Endothelial cell of umbilical vein (primary cell): ENCODE measurements at regions not wholly inside any gene's neighbourhood (a gene's known extent, or its start where the extent isn't known, plus 50 kb on each side); places are given as distances from the start of the nearest gene placed in this dataset.

Source experiments
- MYC ChIP-seq: IDR thresholded peaks from one replicate; pipeline ENCODE4 v1.6.1; 2011; ENCODE audit warnings: mild to moderate bottlenecking, low read depth, low read length
- POLR2A ChIP-seq: IDR thresholded peaks from 2 replicates; pipeline ENCODE4 v1.6.1; 2012; ENCODE audit warnings: low read depth, mild to moderate bottlenecking, control low read depth, low read length
- TF ChIP-seq, protein P1 (sequence below), 2 donors: IDR thresholded peaks; 1 replicate in 1 of 2; 2 replicates in 1 of 2; pipeline ENCODE4 v1.5.1; 2011; ENCODE audit warnings: low read length in 2 of 2, mild to moderate bottlenecking in 2 of 2, moderate library complexity in 2 of 2, control low read depth in 1 of 2, inconsistent platforms in 1 of 2, low read depth in 1 of 2; ENCODE audit not compliant: insufficient read depth in 1 of 2; ENCODE audit errors: extremely low read depth in 1 of 2

DNA sequence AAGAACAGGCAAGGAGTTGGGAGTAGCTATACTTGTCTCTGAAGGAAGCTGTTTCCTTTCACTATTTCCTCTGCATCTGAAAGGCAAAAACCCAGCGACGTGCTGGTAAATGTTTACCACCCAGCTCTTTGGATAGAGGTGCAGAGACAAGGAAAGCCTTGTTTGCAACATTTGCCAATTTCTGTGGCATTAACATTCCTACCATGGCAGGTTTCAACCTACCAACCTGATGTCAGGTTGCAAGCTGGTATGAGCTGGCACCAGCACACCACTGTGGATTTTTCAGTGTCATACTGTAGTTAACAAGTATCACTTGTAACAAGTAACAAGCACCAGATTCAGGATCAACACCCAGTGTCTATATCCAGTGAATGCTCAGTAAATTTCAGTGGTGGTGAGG is 294.8 kb upstream of the TMPO start:
- TF ChIP-seq, protein P1, sequence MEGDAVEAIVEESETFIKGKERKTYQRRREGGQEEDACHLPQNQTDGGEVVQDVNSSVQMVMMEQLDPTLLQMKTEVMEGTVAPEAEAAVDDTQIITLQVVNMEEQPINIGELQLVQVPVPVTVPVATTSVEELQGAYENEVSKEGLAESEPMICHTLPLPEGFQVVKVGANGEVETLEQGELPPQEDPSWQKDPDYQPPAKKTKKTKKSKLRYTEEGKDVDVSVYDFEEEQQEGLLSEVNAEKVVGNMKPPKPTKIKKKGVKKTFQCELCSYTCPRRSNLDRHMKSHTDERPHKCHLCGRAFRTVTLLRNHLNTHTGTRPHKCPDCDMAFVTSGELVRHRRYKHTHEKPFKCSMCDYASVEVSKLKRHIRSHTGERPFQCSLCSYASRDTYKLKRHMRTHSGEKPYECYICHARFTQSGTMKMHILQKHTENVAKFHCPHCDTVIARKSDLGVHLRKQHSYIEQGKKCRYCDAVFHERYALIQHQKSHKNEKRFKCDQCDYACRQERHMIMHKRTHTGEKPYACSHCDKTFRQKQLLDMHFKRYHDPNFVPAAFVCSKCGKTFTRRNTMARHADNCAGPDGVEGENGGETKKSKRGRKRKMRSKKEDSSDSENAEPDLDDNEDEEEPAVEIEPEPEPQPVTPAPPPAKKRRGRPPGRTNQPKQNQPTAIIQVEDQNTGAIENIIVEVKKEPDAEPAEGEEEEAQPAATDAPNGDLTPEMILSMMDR (IDR thresholded peaks at IDR 0.05; ENCODE audit: extremely low read depth in 1 of 2, insufficient read depth in 1 of 2, low read depth in 1 of 2, low read length in 2 of 2) = no peak
- TF ChIP-seq POLR2A (no peak), MYC (no peak)
